Lower leg skin (tissue), 3 donors: ENCODE measurements at regions not wholly inside any gene's neighbourhood (a gene's known extent, or its start where the extent isn't known, plus 50 kb on each side); places are given as distances from the start of the nearest gene placed in this dataset.

Experiments
- POLR2A ChIP-seq, 2 donors: fragments of 450-650 bp; IDR thresholded peaks; one replicate each; pipeline ENCODE4 v1.6.1; 2016 to 2017; ENCODE audit warnings: antibody characterized with exemption in 2 of 2, mild to moderate bottlenecking in 1 of 2, moderate library complexity in 1 of 2
- TF ChIP-seq, protein P1 (sequence below), 3 donors: fragments of 450-650 bp; IDR thresholded peaks; one replicate each; pipeline ENCODE4 v1.5.1; 2016; ENCODE audit warnings: antibody characterized with exemption in 3 of 3, mild to moderate bottlenecking in 3 of 3, moderate library complexity in 2 of 3

DNA sequence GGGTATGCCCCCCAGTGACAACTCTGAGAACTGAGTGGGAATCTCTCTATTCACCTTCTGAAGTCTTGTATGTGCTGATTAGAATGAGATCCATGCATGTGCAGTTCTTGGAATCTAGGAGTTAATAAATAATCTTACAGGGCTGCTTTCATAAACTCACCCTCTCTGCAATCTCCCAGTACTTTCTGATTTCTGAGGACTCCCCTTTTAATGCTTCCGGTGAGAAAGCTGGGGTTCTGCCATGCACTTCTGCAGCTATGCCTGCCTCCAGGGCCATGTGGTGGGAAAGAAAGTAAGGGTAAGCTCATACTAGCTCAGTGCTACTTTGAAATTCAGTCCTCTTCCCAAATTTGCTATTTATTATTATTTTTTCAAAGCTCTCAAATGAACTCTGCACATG lies 432.9 kb downstream of the MTX2 start:
- TF ChIP-seq, protein P1, sequence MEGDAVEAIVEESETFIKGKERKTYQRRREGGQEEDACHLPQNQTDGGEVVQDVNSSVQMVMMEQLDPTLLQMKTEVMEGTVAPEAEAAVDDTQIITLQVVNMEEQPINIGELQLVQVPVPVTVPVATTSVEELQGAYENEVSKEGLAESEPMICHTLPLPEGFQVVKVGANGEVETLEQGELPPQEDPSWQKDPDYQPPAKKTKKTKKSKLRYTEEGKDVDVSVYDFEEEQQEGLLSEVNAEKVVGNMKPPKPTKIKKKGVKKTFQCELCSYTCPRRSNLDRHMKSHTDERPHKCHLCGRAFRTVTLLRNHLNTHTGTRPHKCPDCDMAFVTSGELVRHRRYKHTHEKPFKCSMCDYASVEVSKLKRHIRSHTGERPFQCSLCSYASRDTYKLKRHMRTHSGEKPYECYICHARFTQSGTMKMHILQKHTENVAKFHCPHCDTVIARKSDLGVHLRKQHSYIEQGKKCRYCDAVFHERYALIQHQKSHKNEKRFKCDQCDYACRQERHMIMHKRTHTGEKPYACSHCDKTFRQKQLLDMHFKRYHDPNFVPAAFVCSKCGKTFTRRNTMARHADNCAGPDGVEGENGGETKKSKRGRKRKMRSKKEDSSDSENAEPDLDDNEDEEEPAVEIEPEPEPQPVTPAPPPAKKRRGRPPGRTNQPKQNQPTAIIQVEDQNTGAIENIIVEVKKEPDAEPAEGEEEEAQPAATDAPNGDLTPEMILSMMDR (IDR thresholded peaks at IDR 0.05), result no peak
- TF ChIP-seq POLR2A (IDR thresholded peaks at IDR 0.05), result no peak
